AG09319 (cell line): ENCODE measurements at regions not wholly inside any gene's neighbourhood (a gene's known extent, or its start where the extent isn't known, plus 50 kb on each side); places are given as distances from the start of the nearest gene placed in this dataset.
A peak's percentile ranks its signal among the peaks of the same experiment; 100 is the strongest.

Source experiments
- DNase-seq: peaks from one replicate; pipeline ENCODE4 v3.0.0-alpha.2; 2010; ENCODE audit warnings: low read depth; ENCODE audit errors: extremely low read depth
- CTCF ChIP-seq: IDR thresholded peaks from 2 replicates; pipeline ENCODE4 v1.5.1; 2011; ENCODE audit warnings: low read depth, mild to moderate bottlenecking, inconsistent platforms, low read length, moderate library complexity

- DNase-seq: no peak
- TF ChIP-seq CTCF: no peak
Observed at GRCh38 chr6:22437665-22438064, 131.7 kb upstream of the HDGFL1 start.

- DNase-seq: peak; percentile 23
- TF ChIP-seq CTCF: no peak
Observed at GRCh38 chr6:22442826-22443225, 126.5 kb upstream of the HDGFL1 start.

- DNase-seq: no peak
- TF ChIP-seq CTCF: no peak
Observed at GRCh38 chr6:22444330-22444729, 125.0 kb upstream of the HDGFL1 start.

GRCh38 chr6:22445946-22446345 is 123.4 kb upstream of the HDGFL1 start:
- DNase-seq: no peak
- no peak for TF ChIP-seq CTCF

GRCh38 chr6:22447249-22448196 is 121.8 kb upstream of the HDGFL1 start:
- TF ChIP-seq CTCF: no peak
- no peak for DNase-seq

GRCh38 chr6:22448291-22448711 is 121.1 kb upstream of the HDGFL1 start:
- no peak for TF ChIP-seq CTCF
- DNase-seq: peak; percentile 69

GRCh38 chr6:22451962-22452361 is 117.4 kb upstream of the HDGFL1 start:
- TF ChIP-seq CTCF: no peak
- DNase-seq: no peak
